Mesendoderm (in vitro differentiated cells): ENCODE measurements at regions not wholly inside any gene's neighbourhood (a gene's known extent, or its start where the extent isn't known, plus 50 kb on each side); places are given as distances from the start of the nearest gene placed in this dataset.
A peak's percentile ranks its signal among the peaks of the same experiment; 100 is the strongest.
"Not testable (repeated sequence)": the region's sequence is repeated elsewhere in the genome, so short reads cannot be mapped to it uniquely, and the experiment has no call there.

Experiments
- DNase-seq: peaks from one replicate; pipeline ENCODE4 v3.0.0; 2013
- H2AK5ac ChIP-seq: 2 replicates; pipeline ENCODE4 v1.6.1; 2013; ENCODE audit warnings: low read length, inconsistent platforms
- H2BK120ac ChIP-seq: 2 replicates; pipeline ENCODE4 v1.6.1; 2013; ENCODE audit warnings: low read depth, mild to moderate bottlenecking, low read length, moderate library complexity, mixed read lengths
- H2BK15ac ChIP-seq: replicated peaks from 2 replicates; pipeline ENCODE4 v1.6.1; 2013; ENCODE audit warnings: low read depth, mild to moderate bottlenecking, moderate library complexity
- H2BK5ac ChIP-seq: 2 replicates; pipeline ENCODE4 v1.6.1; 2013; ENCODE audit warnings: low read length, inconsistent platforms
- H3K18ac ChIP-seq: 2 replicates; pipeline ENCODE4 v1.6.1; 2013; ENCODE audit warnings: mild to moderate bottlenecking, low read length, mixed read lengths
- H3K23ac ChIP-seq: one replicate; pipeline ENCODE4 v1.6.1; 2013; ENCODE audit warnings: low read length
- H3K27ac ChIP-seq: 2 replicates; pipeline ENCODE4 v1.5.1; 2013; ENCODE audit warnings: low read depth, mild to moderate bottlenecking, inconsistent platforms, low read length, moderate library complexity
- H3K27me3 ChIP-seq: 2 replicates; pipeline ENCODE4 v1.6.1; 2013; ENCODE audit warnings: low read length, control low read depth, mild to moderate bottlenecking, inconsistent platforms; ENCODE audit not compliant: insufficient read depth, poor library complexity
- H3K36me3 ChIP-seq: 2 replicates; pipeline ENCODE4 v1.6.1; 2013; ENCODE audit warnings: low read length, inconsistent platforms; ENCODE audit not compliant: control insufficient read depth, insufficient read depth
- H3K4ac ChIP-seq: one replicate; pipeline ENCODE4 v1.6.1; 2013; ENCODE audit warnings: low read depth, mild to moderate bottlenecking, low read length, moderate library complexity
- H3K4me1 ChIP-seq: 2 replicates; pipeline ENCODE4 v1.6.1; 2013; ENCODE audit warnings: low read depth, low read length, inconsistent platforms; ENCODE audit not compliant: control insufficient read depth
- H3K4me2 ChIP-seq: 2 replicates; pipeline ENCODE4 v1.6.1; 2013; ENCODE audit warnings: low read length
- H3K4me3 ChIP-seq: 2 replicates; pipeline ENCODE4 v1.5.1; 2013; ENCODE audit warnings: mild to moderate bottlenecking, low read length
- H3K56ac ChIP-seq: one replicate; pipeline ENCODE4 v1.6.1; 2013; ENCODE audit warnings: low read length
- H3K79me1 ChIP-seq: 2 replicates; pipeline ENCODE4 v1.6.1; 2013; ENCODE audit warnings: low read length, inconsistent platforms
- H3K79me2 ChIP-seq: 2 replicates; pipeline ENCODE4 v1.6.1; 2013; ENCODE audit warnings: mild to moderate bottlenecking, low read length; ENCODE audit not compliant: control insufficient read depth, insufficient read depth
- H3K9ac ChIP-seq: 2 replicates; pipeline ENCODE4 v1.6.1; 2013; ENCODE audit warnings: low read length, inconsistent platforms
- H4K5ac ChIP-seq: one replicate; pipeline ENCODE4 v1.6.1; 2013; ENCODE audit warnings: low read length
- H4K8ac ChIP-seq: one replicate; pipeline ENCODE4 v1.6.1; 2013; ENCODE audit warnings: low read depth, mild to moderate bottlenecking, control low read depth, low read length, moderate library complexity
- WGBS: extraction: QIAGEN DNeasy Blood & Tissue Kit; methylation state at CpG from one replicate; pipeline ENCODE4 v1.1.7; 2013; ENCODE audit warnings: low lambda C conversion rate, missing lambda C conversion rate; ENCODE audit not compliant: insufficient coverage; ENCODE audit errors: extremely low coverage; 5-methylcytosine and 5-hydroxymethylcytosine counted together

GRCh38 chr6:97765461-97765860 lies 482.4 kb upstream of the MMS22L start:
- no peak overlapping the region for H3K56ac ChIP-seq
- no peaks in the 10 kb centered on the region for H3K79me2 ChIP-seq
- WGBS, result no CpG with 5 or more reads among the region's 1 CpG
- no peaks in the 10 kb centered on the region for H3K36me3 ChIP-seq
- H3K4me1 ChIP-seq, result no peaks in the 10 kb centered on the region
- no peak overlapping the region for H4K5ac ChIP-seq
- no peak for DNase-seq
- H3K4me2 ChIP-seq, result no peak overlapping the region
- H3K23ac ChIP-seq, result no peak overlapping the region
- H3K4me3 ChIP-seq, result no peak overlapping the region
- no peak overlapping the region for H3K27ac ChIP-seq
- no peak overlapping the region for H2BK120ac ChIP-seq
- H3K9ac ChIP-seq, result no peak overlapping the region
- H3K4ac ChIP-seq, result no peak overlapping the region
- H2BK5ac ChIP-seq, result no peak overlapping the region
- no peaks in the 10 kb centered on the region for H3K27me3 ChIP-seq
- H4K8ac ChIP-seq, result no peak overlapping the region
- no peaks in the 10 kb centered on the region for H3K79me1 ChIP-seq
- H2BK15ac ChIP-seq, result no peak overlapping the region
- no peak overlapping the region for H3K18ac ChIP-seq
- no peak overlapping the region for H2AK5ac ChIP-seq

GRCh38 chr6:97771372-97771771 lies 488.4 kb upstream of the MMS22L start:
- no peak overlapping the region for H3K9ac ChIP-seq

GRCh38 chr6:97775012-97775411 lies 492.0 kb upstream of the MMS22L start:
- Histone ChIP-seq H3K4me2 (no peak overlapping the region), H4K8ac (no peak overlapping the region), H3K36me3 (no peaks in the 10 kb centered on the region), H3K79me2 (no peaks in the 10 kb centered on the region), H3K56ac (no peak overlapping the region), H3K27ac (peak overlapping the region; percentile 7), H3K23ac (no peak overlapping the region), H3K18ac (no peak overlapping the region), H3K27me3 (no peaks in the 10 kb centered on the region), H3K79me1 (no peaks in the 10 kb centered on the region), H3K4me1 (no peaks in the 10 kb centered on the region), H2BK5ac (no peak overlapping the region), H3K4me3 (no peak overlapping the region), H3K9ac (no peak overlapping the region), H2BK15ac (no peak overlapping the region), H2AK5ac (peak overlapping the region; percentile 82), H2BK120ac (no peak overlapping the region), H4K5ac (no peak overlapping the region), H3K4ac (no peak overlapping the region)
- DNase-seq, result peak; percentile 7
- no CpG with 5 or more reads among the region's 5 CpGs for WGBS

More at GRCh38 chr6:97771372-97771771, 488.4 kb upstream of the MMS22L start:
- H3K79me1 ChIP-seq, result no peaks in the 10 kb centered on the region
- H4K8ac ChIP-seq, result no peak overlapping the region
- no peak overlapping the region for H3K4ac ChIP-seq
- no CpG with 5 or more reads among the region's 2 CpGs for WGBS
- H2AK5ac ChIP-seq, result no peak overlapping the region
- no peak for DNase-seq
- H4K5ac ChIP-seq, result no peak overlapping the region
- H3K56ac ChIP-seq, result no peak overlapping the region
- H3K23ac ChIP-seq, result no peak overlapping the region
- no peak overlapping the region for H3K18ac ChIP-seq
- H2BK5ac ChIP-seq, result no peak overlapping the region
- H3K27ac ChIP-seq, result no peak overlapping the region
- H3K27me3 ChIP-seq, result no peaks in the 10 kb centered on the region
- no peaks in the 10 kb centered on the region for H3K36me3 ChIP-seq
- H2BK120ac ChIP-seq, result no peak overlapping the region
- H2BK15ac ChIP-seq, result no peak overlapping the region
- no peaks in the 10 kb centered on the region for H3K4me1 ChIP-seq
- H3K4me2 ChIP-seq, result no peak overlapping the region
- H3K4me3 ChIP-seq, result no peak overlapping the region
- H3K79me2 ChIP-seq, result no peaks in the 10 kb centered on the region

- peak overlapping the region; percentile 86 for H3K27ac ChIP-seq
- H2AK5ac ChIP-seq, result no peak overlapping the region
- peak; percentile 85 for DNase-seq
- no peaks in the 10 kb centered on the region for H3K79me1 ChIP-seq
- no peak overlapping the region for H3K4me2 ChIP-seq
- no peak overlapping the region for H4K5ac ChIP-seq
- H2BK120ac ChIP-seq, result peak overlapping the region; percentile 82
- no CpG with 5 or more reads among the region's 5 CpGs for WGBS
- no peak overlapping the region for H2BK15ac ChIP-seq
- no peaks in the 10 kb centered on the region for H3K4me1 ChIP-seq
- no peaks in the 10 kb centered on the region for H3K27me3 ChIP-seq
- H3K4me3 ChIP-seq, result no peak overlapping the region
- no peak overlapping the region for H4K8ac ChIP-seq
- H2BK5ac ChIP-seq, result peak overlapping the region; percentile 80
- H3K56ac ChIP-seq, result peak overlapping the region; percentile 42
- no peaks in the 10 kb centered on the region for H3K79me2 ChIP-seq
- H3K4ac ChIP-seq, result no peak overlapping the region
- no peak overlapping the region for H3K9ac ChIP-seq
- H3K36me3 ChIP-seq, result no peaks in the 10 kb centered on the region
- peak overlapping the region; percentile 90 for H3K18ac ChIP-seq
- no peak overlapping the region for H3K23ac ChIP-seq
Observed at GRCh38 chr6:97778290-97779038, 495.4 kb upstream of the MMS22L start.

- H3K9ac ChIP-seq, H3K27me3 ChIP-seq, H3K79me2 ChIP-seq, H2BK15ac ChIP-seq, H3K18ac ChIP-seq, H3K79me1 ChIP-seq, H3K4me1 ChIP-seq, H3K4me2 ChIP-seq, H4K5ac ChIP-seq, H3K4me3 ChIP-seq, H2BK120ac ChIP-seq, H4K8ac ChIP-seq, H2AK5ac ChIP-seq, H3K23ac ChIP-seq, H3K4ac ChIP-seq, H3K36me3 ChIP-seq: not testable (repeated sequence)
- peak overlapping the region; percentile 42 for H3K56ac ChIP-seq
- WGBS, result no CpG with 5 or more reads among the region's 6 CpGs
- peak overlapping the region; percentile 86 for H3K27ac ChIP-seq
- H2BK5ac ChIP-seq, result peak overlapping the region; percentile 80
- DNase-seq, result peak; percentile 34
Observed at GRCh38 chr6:97779039-97779766, 496.2 kb upstream of the MMS22L start.
